ENCODE measurements at regions not wholly inside any gene's neighbourhood (a gene's known extent, or its start where the extent isn't known, plus 50 kb on each side); places are given as distances from the start of the nearest gene placed in this dataset.
"Not testable (repeated sequence)": the region's sequence is repeated elsewhere in the genome, so short reads cannot be mapped to it uniquely, and the experiment has no call there.

- H3K27ac ChIP-seq, result no peak overlapping the region
- H3K4me3 ChIP-seq (ENCODE audit: low read depth, low read length), result no peak overlapping the region
- TF ChIP-seq CTCF (IDR thresholded peaks at IDR 0.05; ENCODE audit: low read depth, low read length), result no peak
- H3K36me3 ChIP-seq, result no peaks in the 10 kb centered on the region
- H3K9me3 ChIP-seq (ENCODE audit: severe bottlenecking), result no peaks in the 10 kb centered on the region
- DNase-seq, result no peak
- H3K27me3 ChIP-seq (ENCODE audit: insufficient read depth, low read depth, severe bottlenecking), result peaks cover 4% of the 10 kb centered on the region
Observed at GRCh38 chrX:28472926-28473325, 114.3 kb upstream of the IL1RAPL1 start.

GRCh38 chrX:28487818-28488217 lies 99.4 kb upstream of the IL1RAPL1 start:
- no peak for TF ChIP-seq CTCF (IDR thresholded peaks at IDR 0.05; ENCODE audit: low read depth, low read length)
- Histone ChIP-seq H3K4me3 (ENCODE audit: low read depth, low read length) (no peak overlapping the region), H3K27ac (no peak overlapping the region), H3K27me3 (ENCODE audit: insufficient read depth, low read depth, severe bottlenecking) (peaks cover 2% of the 10 kb centered on the region), H3K36me3 (no peaks in the 10 kb centered on the region), H3K9me3 (ENCODE audit: severe bottlenecking) (no peaks in the 10 kb centered on the region)
- DNase-seq, result no peak

GRCh38 chrX:28491322-28491721 lies 95.9 kb upstream of the IL1RAPL1 start:
- Histone ChIP-seq H3K27me3 (ENCODE audit: insufficient read depth, low read depth, severe bottlenecking) (no peaks in the 10 kb centered on the region), H3K36me3 (no peaks in the 10 kb centered on the region), H3K9me3 (ENCODE audit: severe bottlenecking) (no peaks in the 10 kb centered on the region), H3K4me3 (ENCODE audit: low read depth, low read length) (no peak overlapping the region), H3K27ac (no peak overlapping the region)
- no peak for TF ChIP-seq CTCF (IDR thresholded peaks at IDR 0.05; ENCODE audit: low read depth, low read length)
- DNase-seq, result no peak

- no peaks in the 10 kb centered on the region for H3K36me3 ChIP-seq
- H3K27me3 ChIP-seq (ENCODE audit: insufficient read depth, low read depth, severe bottlenecking), result no peaks in the 10 kb centered on the region
- no peaks in the 10 kb centered on the region for H3K9me3 ChIP-seq (ENCODE audit: severe bottlenecking)
- no peak for DNase-seq
- no peak overlapping the region for H3K27ac ChIP-seq
- TF ChIP-seq CTCF (IDR thresholded peaks at IDR 0.05; ENCODE audit: low read depth, low read length), result no peak
- no peak overlapping the region for H3K4me3 ChIP-seq (ENCODE audit: low read depth, low read length)
Observed at GRCh38 chrX:28491941-28492340, 95.3 kb upstream of the IL1RAPL1 start.

GRCh38 chrX:28498658-28499057 lies 88.6 kb upstream of the IL1RAPL1 start:
- Histone ChIP-seq H3K27ac (no peak overlapping the region), H3K27me3 (ENCODE audit: insufficient read depth, low read depth, severe bottlenecking) (no peaks in the 10 kb centered on the region), H3K4me3 (ENCODE audit: low read depth, low read length) (no peak overlapping the region), H3K9me3 (ENCODE audit: severe bottlenecking) (no peaks in the 10 kb centered on the region), H3K36me3 (no peaks in the 10 kb centered on the region)
- DNase-seq, result peak; percentile 13
- no peak for TF ChIP-seq CTCF (IDR thresholded peaks at IDR 0.05; ENCODE audit: low read depth, low read length)

GRCh38 chrX:28502667-28503066 lies 84.6 kb upstream of the IL1RAPL1 start:
- H3K4me3 ChIP-seq (ENCODE audit: low read depth, low read length); H3K36me3 ChIP-seq; DNase-seq; H3K27ac ChIP-seq; H3K9me3 ChIP-seq (ENCODE audit: severe bottlenecking); H3K27me3 ChIP-seq (ENCODE audit: insufficient read depth, low read depth, severe bottlenecking): not testable (repeated sequence)

GRCh38 chrX:28507650-28508049 lies 79.6 kb upstream of the IL1RAPL1 start:
- H3K27me3 ChIP-seq (ENCODE audit: insufficient read depth, low read depth, severe bottlenecking); H3K36me3 ChIP-seq; DNase-seq; H3K9me3 ChIP-seq (ENCODE audit: severe bottlenecking); H3K4me3 ChIP-seq (ENCODE audit: low read depth, low read length); H3K27ac ChIP-seq: not testable (repeated sequence)

All from WERI-Rb-1 (cell line).